COLO829 (cell line): ENCODE measurements at regions not wholly inside any gene's neighbourhood (a gene's known extent, or its start where the extent isn't known, plus 50 kb on each side); places are given as distances from the start of the nearest gene placed in this dataset.
"Not testable (repeated sequence)": the region's sequence is repeated elsewhere in the genome, so short reads cannot be mapped to it uniquely, and the experiment has no call there.

Experiments
- DNase-seq: peaks from one replicate; pipeline ENCODE4 v3.0.0; 2012; ENCODE audit warnings: low spot score

GRCh38 chr14:85878874-85879273, 348.9 kb downstream of the FLRT2 start:
- DNase-seq: no peak

GRCh38 chr14:85873006-85873405, 343.1 kb downstream of the FLRT2 start:
- no peak for DNase-seq

GRCh38 chr14:85867450-85867849, 337.5 kb downstream of the FLRT2 start:
- DNase-seq: peak; percentile 32

GRCh38 chr14:85865701-85866100, 335.8 kb downstream of the FLRT2 start:
- DNase-seq: no peak

- no peak for DNase-seq
These were observed 328.7 kb downstream of the FLRT2 start for GRCh38 chr14:85858634-85859033.

- no peak for DNase-seq
These were observed 326.5 kb downstream of the FLRT2 start for GRCh38 chr14:85856430-85856829.

GRCh38 chr14:85853996-85854526, 324.1 kb downstream of the FLRT2 start:
- no peak for DNase-seq

- DNase-seq: no peak
These were observed 323.0 kb downstream of the FLRT2 start for GRCh38 chr14:85852906-85853305.

GRCh38 chr14:85852123-85852522, 322.2 kb downstream of the FLRT2 start:
- DNase-seq: not testable (repeated sequence)

DNA sequence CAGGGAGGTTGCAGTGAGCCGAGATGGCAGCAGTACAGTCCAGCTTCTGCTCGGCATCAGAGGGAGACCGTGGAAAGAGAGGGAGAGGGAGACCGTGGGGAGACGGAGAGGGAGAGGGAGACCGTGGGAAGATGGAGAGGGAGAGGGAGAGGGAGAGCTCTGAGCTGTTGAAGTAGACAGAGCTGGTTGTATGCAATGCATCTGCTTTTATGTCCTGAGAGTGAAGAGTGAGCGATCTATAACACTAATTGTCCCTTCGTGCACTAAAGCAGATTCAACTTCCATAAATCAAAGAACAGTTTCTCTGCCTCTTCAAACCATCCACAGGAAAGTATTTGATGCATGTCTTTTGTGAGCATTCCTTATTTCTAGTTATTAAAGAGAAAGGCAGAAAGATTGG, 300.6 kb downstream of the FLRT2 start:
- DNase-seq: not testable (repeated sequence)

- not testable (repeated sequence) for DNase-seq
These were observed 299.7 kb downstream of the FLRT2 start for GRCh38 chr14:85829601-85830000.

- no peak for DNase-seq
These were observed 294.6 kb downstream of the FLRT2 start for GRCh38 chr14:85824526-85824925.

DNA sequence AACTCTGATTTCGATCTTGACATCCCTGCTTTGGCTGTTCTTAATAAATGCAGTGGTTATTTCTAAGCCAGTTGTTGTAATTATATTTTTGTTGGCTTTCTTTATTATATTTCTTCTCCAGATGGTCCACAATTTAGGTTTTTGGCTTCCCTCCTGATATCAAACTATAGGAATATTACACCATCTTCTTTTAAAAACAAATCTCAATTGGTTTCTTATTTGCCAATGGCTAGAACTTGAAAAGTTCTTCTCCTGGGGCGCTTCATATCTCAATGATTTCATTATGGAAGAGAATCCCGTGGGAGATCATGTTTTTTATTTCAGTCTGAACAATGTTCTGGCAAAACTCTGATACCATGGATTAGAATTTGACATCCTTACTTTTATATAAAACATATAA, 292.3 kb downstream of the FLRT2 start:
- DNase-seq: no peak

- no peak for DNase-seq
These were observed 287.5 kb downstream of the FLRT2 start for GRCh38 chr14:85817430-85817829.

GRCh38 chr14:85813040-85813439, 283.1 kb downstream of the FLRT2 start:
- DNase-seq: no peak

DNA sequence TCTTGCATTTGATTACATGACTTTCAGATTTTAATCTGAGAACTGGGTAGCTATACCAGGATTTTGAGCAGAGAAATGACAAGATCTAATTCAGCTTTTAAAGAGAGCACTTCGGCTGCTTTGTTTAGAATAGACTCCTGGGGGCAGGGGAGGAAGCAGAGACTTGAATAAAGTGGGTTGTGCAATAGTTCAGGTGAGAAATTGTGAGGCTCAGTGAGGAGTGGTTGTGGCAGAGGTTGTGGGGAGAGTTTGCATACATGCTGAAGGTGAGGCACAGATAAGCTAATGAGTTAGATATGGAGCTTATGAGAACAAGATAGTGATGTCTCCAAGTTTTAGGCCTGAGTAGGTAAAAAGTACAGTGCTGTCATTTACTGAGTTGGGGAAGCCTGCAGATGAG, 281.4 kb downstream of the FLRT2 start:
- DNase-seq: no peak

DNA sequence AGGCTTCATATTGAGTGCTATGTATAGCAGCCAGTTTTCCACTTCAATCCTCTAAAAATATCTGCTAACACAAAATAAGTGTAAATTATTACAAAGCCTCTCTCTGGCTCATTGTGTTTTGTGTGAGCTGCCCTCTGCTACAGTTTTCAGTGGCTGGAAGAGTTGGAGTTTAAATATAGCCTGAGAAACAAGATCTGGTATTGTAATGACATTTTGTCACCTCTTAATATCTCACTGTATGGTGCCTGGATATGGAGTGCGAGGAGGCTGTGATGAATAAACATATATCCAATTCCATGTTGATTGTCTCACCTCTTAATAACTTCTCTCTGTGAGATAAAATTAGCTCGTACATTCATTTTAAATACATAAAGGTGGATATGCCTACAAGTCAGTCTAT, 269.7 kb downstream of the FLRT2 start:
- no peak for DNase-seq

DNA sequence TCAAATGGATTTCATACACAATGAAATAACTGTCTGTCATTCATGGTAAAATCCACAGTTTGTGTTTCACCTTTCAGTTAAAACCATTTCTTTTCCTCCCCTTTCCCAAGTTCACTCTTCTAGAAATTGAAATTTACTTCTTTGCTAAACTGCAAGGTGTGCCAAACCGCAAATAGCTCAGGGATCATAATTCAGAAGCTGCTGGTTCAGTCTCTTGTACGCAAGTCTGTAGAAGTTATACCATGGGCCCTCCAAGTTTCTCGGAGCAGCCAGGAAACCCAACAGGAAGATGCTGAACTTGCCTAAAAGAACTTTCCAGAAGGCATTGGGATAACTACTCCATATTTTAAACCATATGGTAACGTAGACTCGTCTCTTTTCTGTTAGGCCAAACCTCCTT, 268.9 kb downstream of the FLRT2 start:
- DNase-seq: no peak

DNA sequence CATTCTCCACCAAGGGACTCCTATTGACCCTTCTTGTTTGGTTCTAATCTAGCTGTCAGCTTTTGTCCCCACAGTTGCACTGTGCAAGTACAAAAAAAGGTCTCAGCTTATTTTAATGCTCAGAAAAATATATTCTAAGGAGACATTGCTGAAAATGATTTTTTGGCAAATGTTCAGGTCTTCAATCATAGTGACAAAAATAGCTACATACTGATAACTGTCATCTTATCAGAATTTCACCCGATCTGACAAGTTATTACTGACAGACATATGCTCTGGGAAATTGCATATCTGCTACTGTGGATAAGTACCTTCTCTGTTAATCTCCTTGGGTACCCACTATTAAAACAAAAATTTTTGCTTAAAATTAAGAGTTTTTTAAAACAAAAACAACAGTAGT, 263.6 kb downstream of the FLRT2 start:
- DNase-seq: no peak

DNA sequence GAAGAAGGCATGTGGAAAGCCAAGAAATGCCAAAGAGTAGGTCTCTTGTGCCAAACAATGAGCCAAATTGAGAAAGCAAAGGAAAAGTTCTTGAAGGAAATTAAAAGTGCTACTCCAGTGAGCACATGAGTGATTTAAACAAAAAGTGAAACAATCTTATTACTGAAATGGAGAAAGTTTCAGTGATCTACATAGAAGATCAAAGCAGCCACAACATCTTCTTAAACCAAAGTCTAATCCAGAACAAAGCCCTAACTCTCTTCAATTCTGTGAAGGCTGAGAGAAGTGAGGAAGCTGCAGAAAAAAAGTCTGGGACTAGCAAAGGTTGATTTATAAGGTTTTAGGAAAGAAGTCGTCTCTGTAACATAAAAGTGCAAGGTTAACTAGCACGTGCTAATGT, 259.6 kb downstream of the FLRT2 start:
- no peak for DNase-seq

DNA sequence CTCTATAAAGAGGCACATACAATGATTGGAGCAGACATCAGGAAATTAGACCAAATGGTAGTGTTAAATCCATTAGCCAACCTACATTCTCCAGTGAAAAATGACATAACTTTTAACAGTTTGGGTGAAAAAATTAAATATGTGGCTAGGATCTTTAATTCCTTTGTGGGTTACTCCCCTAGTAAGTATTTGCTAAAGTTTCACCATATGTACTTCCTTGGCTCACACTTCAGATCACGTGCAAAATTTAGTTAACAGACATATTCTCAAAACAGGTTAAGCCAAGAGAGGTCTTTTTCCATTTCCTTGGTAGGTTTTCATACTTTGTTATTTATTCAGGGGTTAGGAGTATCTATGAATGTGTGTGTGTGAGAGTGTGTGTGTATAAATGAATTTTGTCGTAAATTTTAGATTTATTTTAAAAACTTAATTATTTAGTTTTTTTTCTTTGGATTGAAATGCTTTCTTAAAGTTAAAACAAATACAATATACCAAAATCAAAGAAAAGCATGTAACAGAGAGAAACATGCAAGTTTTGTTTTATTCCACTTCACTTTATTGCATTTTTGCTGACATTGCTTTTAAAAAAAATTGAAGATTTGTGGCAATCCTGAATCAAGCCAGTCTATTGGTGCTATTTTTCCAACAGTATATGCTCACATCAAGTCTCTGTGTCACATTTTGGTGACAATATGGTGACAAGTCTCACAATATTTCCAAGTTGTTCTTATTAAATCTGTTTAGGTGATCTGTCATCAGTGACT, 258.7 kb downstream of the FLRT2 start:
- no peak for DNase-seq

DNA sequence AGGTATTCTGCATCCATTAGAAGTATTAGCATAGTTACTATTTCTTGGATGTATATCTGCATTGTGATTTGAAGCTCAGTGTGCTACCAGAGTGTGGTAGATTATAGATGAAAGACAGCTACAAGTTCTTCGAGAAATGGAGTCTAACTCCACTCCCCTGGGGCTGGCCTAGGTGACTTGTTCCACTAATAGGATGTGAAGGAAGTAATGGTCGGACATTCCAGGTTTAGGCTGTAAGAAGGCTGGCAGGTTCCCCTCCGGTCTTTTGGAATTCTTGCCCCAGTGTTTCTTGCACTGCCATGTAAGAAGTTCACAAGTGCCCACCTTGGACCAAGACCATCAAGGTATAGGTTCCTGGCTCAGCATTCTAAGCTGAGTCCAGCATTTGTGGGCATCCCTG, 236.4 kb downstream of the FLRT2 start:
- DNase-seq: no peak

DNA sequence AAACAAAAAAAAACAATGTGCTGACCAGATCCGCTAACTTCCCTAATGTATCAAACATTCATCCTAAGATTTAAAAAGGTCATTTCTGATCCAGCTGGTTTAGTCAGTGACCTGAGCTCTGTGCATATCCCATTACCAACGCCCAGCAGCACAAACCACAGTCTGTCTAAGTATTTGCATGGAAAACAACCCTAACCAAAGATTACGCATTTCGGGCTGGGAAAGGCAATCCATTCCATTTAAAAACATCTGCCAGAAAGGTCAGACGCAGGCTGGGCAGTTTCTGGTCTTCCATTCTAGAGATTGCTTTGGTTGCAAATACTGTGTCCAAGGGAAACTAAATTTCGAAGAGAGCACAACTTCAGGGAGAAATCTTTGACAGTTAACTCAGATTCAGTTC, 234.9 kb downstream of the FLRT2 start:
- DNase-seq: no peak

- no peak for DNase-seq
These were observed 232.6 kb downstream of the FLRT2 start for GRCh38 chr14:85762526-85762925.
